ENCODE measurements at regions not wholly inside any gene's neighbourhood (a gene's known extent, or its start where the extent isn't known, plus 50 kb on each side); places are given as distances from the start of the nearest gene placed in this dataset.

DNA sequence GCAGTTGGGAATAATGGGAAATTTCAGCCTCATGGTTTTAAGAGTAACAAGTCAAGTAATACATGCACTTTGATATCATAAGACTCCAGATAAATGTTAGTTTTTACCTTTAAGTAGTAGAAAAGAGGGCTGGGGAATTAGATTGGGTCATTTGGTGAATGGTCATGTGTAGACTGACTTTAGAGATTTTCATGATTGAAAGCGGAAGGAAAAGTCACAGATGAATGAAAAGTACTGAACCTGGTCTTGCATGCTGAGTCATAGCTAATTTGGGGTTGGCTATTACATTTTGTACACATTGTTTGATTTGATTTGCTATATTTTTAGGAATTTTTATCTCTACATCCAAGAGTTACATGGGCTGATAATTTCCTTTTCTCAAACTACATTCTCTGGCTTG is 539.4 kb upstream of the SPHKAP start:
- CTCF ChIA-PET = no interaction called here
- intact Hi-C loops (cut with micrococcal nuclease) = no loop called here
- dilution Hi-C loops (cut with MboI; ENCODE audit: extremely low pct_ligation_motif_present, low sequenced_read_pairs) = no loop called here

GRCh38 chr2:228709788-228710371 is 528.4 kb upstream of the SPHKAP start:
- Histone ChIP-seq H3K27ac (ENCODE audit: insufficient read depth, low read depth, low read length) (no peak overlapping the region), H3K79me2 (ENCODE audit: control insufficient read depth, insufficient read depth, low read length) (no peaks in the 10 kb centered on the region), H2AFZ (ENCODE audit: low read depth, low read length) (no peak overlapping the region), H3K9ac (replicated peaks; ENCODE audit: extremely low read depth, insufficient read depth, low read length) (no peak overlapping the region), H3K9me3 (replicated peaks; ENCODE audit: control insufficient read depth, insufficient read depth, low read length) (peaks cover 3% of the 10 kb centered on the region), H3K4me3 (replicated peaks in 1 of 3; ENCODE audit: insufficient read depth in 1 of 3, low read depth in 1 of 3, low read length in 3 of 3) (no peak overlapping the region), H3K36me3 (ENCODE audit: control insufficient read depth in 2 of 2, extremely low read depth in 1 of 2, insufficient read depth in 2 of 2, low read length in 2 of 2) (no peaks in the 10 kb centered on the region), H3K4me2 (ENCODE audit: insufficient read depth, low read length) (no peak overlapping the region), H3K4me1 (ENCODE audit: control insufficient read depth, extremely low read depth, insufficient read depth, low read length) (no peaks in the 10 kb centered on the region), H3K27me3 (ENCODE audit: control insufficient read depth in 2 of 2, insufficient read depth in 2 of 2, low read length in 2 of 2) (no peaks in the 10 kb centered on the region), H3K9me1 (replicated peaks; ENCODE audit: control insufficient read depth, extremely low read depth, insufficient read depth, low read length) (no peaks in the 10 kb centered on the region), H4K20me1 (replicated peaks; ENCODE audit: control insufficient read depth, extremely low read depth, insufficient read depth, low read length) (no peaks in the 10 kb centered on the region)
- BruUV-seq (replicated peaks) = no TSS peak
- DNase-seq (ENCODE audit: low read depth, low spot score) = no peak
- dilution Hi-C loops (cut with MboI; ENCODE audit: extremely low pct_ligation_motif_present, low sequenced_read_pairs) (no loop called here), intact Hi-C loops (cut with micrococcal nuclease) (no loop called here)
- POLR2A ChIA-PET = no interaction called here
- TF ChIP-seq POLR2A (IDR thresholded peaks at IDR 0.05; ENCODE audit: low read depth, low read length) = no peak
- TF ChIP-seq FOS (IDR thresholded peaks at IDR 0.05; ENCODE audit: borderline replicate concordance, insufficient read depth, low read length) = no peak
- TF ChIP-seq GATA2 (IDR thresholded peaks at IDR 0.05; ENCODE audit: insufficient read depth, insufficient read length, low read depth, low read length) = no peak
- TF ChIP-seq MAX (IDR thresholded peaks at IDR 0.05; ENCODE audit: insufficient read depth, insufficient read length) = no peak
- no peak for TF ChIP-seq EZH2 (IDR thresholded peaks at IDR 0.05; ENCODE audit: borderline replicate concordance, low read depth, low read length, severe bottlenecking)
- TF ChIP-seq MYC (IDR thresholded peaks at IDR 0.05; ENCODE audit: low read depth, low read length) = no peak
- TF ChIP-seq JUN (IDR thresholded peaks at IDR 0.05; ENCODE audit: borderline replicate concordance, insufficient read depth, insufficient read length, low read depth) = no peak
- TF ChIP-seq, protein P1, sequence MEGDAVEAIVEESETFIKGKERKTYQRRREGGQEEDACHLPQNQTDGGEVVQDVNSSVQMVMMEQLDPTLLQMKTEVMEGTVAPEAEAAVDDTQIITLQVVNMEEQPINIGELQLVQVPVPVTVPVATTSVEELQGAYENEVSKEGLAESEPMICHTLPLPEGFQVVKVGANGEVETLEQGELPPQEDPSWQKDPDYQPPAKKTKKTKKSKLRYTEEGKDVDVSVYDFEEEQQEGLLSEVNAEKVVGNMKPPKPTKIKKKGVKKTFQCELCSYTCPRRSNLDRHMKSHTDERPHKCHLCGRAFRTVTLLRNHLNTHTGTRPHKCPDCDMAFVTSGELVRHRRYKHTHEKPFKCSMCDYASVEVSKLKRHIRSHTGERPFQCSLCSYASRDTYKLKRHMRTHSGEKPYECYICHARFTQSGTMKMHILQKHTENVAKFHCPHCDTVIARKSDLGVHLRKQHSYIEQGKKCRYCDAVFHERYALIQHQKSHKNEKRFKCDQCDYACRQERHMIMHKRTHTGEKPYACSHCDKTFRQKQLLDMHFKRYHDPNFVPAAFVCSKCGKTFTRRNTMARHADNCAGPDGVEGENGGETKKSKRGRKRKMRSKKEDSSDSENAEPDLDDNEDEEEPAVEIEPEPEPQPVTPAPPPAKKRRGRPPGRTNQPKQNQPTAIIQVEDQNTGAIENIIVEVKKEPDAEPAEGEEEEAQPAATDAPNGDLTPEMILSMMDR (IDR thresholded peaks at IDR 0.05; ENCODE audit: extremely low read depth in 1 of 2, insufficient read depth in 1 of 2, low read depth in 1 of 2, low read length in 2 of 2) = no peak
- CTCF ChIA-PET = no interaction called here
- FAIRE-seq = no peak

More for the DNA sequence above, 539.4 kb upstream of the SPHKAP start:
- no peak for FAIRE-seq
- no peaks in the 10 kb centered on the region for H3K27me3 ChIP-seq (ENCODE audit: control insufficient read depth in 2 of 2, insufficient read depth in 2 of 2, low read length in 2 of 2)
- DNase-seq (ENCODE audit: low read depth, low spot score) = no peak
- POLR2A ChIA-PET = no interaction called here
- TF ChIP-seq, protein P1 (IDR thresholded peaks at IDR 0.05; ENCODE audit: extremely low read depth in 1 of 2, insufficient read depth in 1 of 2, low read depth in 1 of 2, low read length in 2 of 2) = no peak
- no peak for TF ChIP-seq JUN (IDR thresholded peaks at IDR 0.05; ENCODE audit: borderline replicate concordance, insufficient read depth, insufficient read length, low read depth)
- TF ChIP-seq MYC (IDR thresholded peaks at IDR 0.05; ENCODE audit: low read depth, low read length) = no peak
- no peak for TF ChIP-seq POLR2A (IDR thresholded peaks at IDR 0.05; ENCODE audit: low read depth, low read length)
- TF ChIP-seq EZH2 (IDR thresholded peaks at IDR 0.05; ENCODE audit: borderline replicate concordance, low read depth, low read length, severe bottlenecking) = no peak
- no peak for TF ChIP-seq FOS (IDR thresholded peaks at IDR 0.05; ENCODE audit: borderline replicate concordance, insufficient read depth, low read length)
- H3K27ac ChIP-seq (ENCODE audit: insufficient read depth, low read depth, low read length) = no peak overlapping the region
- no peak overlapping the region for H2AFZ ChIP-seq (ENCODE audit: low read depth, low read length)
- no peak overlapping the region for H3K9ac ChIP-seq (replicated peaks; ENCODE audit: extremely low read depth, insufficient read depth, low read length)
- H3K9me3 ChIP-seq (replicated peaks; ENCODE audit: control insufficient read depth, insufficient read depth, low read length) = no peaks in the 10 kb centered on the region
- H3K36me3 ChIP-seq (ENCODE audit: control insufficient read depth in 2 of 2, extremely low read depth in 1 of 2, insufficient read depth in 2 of 2, low read length in 2 of 2) = no peaks in the 10 kb centered on the region
- H3K9me1 ChIP-seq (replicated peaks; ENCODE audit: control insufficient read depth, extremely low read depth, insufficient read depth, low read length) = no peaks in the 10 kb centered on the region
- H3K4me1 ChIP-seq (ENCODE audit: control insufficient read depth, extremely low read depth, insufficient read depth, low read length) = no peaks in the 10 kb centered on the region
- BruUV-seq (replicated peaks) = no TSS peak
- no peak overlapping the region for H3K4me3 ChIP-seq (replicated peaks in 1 of 3; ENCODE audit: insufficient read depth in 1 of 3, low read depth in 1 of 3, low read length in 3 of 3)
- no peak overlapping the region for H3K4me2 ChIP-seq (ENCODE audit: insufficient read depth, low read length)
- H3K79me2 ChIP-seq (ENCODE audit: control insufficient read depth, insufficient read depth, low read length) = no peaks in the 10 kb centered on the region
- no peaks in the 10 kb centered on the region for H4K20me1 ChIP-seq (replicated peaks; ENCODE audit: control insufficient read depth, extremely low read depth, insufficient read depth, low read length)

All from endothelial cell of umbilical vein (primary cell).